WTC11 (cell line): ENCODE measurements at regions not wholly inside any gene's neighbourhood (a gene's known extent, or its start where the extent isn't known, plus 50 kb on each side); places are given as distances from the start of the nearest gene placed in this dataset.

Source experiments
- CREB1 ChIP-seq: sonication (generic); formaldehyde crosslinking; IDR thresholded peaks from 2 replicates; pipeline ENCODE4 v1.8.0; 2023; ENCODE audit warnings: mild to moderate bottlenecking, missing genetic modification reagents
- CTCF ChIP-seq: fragments of 200-600 bp; IDR thresholded peaks from 2 replicates; pipeline ENCODE4 v1.8.0; 2022; ENCODE audit warnings: antibody characterized with exemption
- FOXP1 ChIP-seq: sonication (generic); formaldehyde crosslinking; IDR thresholded peaks from 2 replicates; pipeline ENCODE4 v1.8.0; 2022; ENCODE audit warnings: missing genetic modification reagents, mild to moderate bottlenecking, moderate library complexity, borderline replicate concordance
- MAX ChIP-seq: sonication (generic); formaldehyde crosslinking; IDR thresholded peaks from 2 replicates; pipeline ENCODE4 v1.8.0; 2022; ENCODE audit warnings: mild to moderate bottlenecking, missing genetic modification reagents
- SP1 ChIP-seq: sonication (generic); formaldehyde crosslinking; conservative IDR thresholded peaks from 2 replicates; pipeline ENCODE4 v1.8.1; 2022; ENCODE audit warnings: missing genetic modification reagents
- TF ChIP-seq, protein P1 (sequence below): sonication (generic); formaldehyde crosslinking; IDR thresholded peaks from 2 replicates; pipeline ENCODE4 v1.8.1; 2022; ENCODE audit warnings: low read depth, mild to moderate bottlenecking, moderate library complexity, missing genetic modification reagents, borderline replicate concordance

- TF ChIP-seq MAX: no peak
- TF ChIP-seq CTCF: no peak
- no peak for TF ChIP-seq SP1 (CRISPR knock-in tag)
- TF ChIP-seq, protein P1, sequence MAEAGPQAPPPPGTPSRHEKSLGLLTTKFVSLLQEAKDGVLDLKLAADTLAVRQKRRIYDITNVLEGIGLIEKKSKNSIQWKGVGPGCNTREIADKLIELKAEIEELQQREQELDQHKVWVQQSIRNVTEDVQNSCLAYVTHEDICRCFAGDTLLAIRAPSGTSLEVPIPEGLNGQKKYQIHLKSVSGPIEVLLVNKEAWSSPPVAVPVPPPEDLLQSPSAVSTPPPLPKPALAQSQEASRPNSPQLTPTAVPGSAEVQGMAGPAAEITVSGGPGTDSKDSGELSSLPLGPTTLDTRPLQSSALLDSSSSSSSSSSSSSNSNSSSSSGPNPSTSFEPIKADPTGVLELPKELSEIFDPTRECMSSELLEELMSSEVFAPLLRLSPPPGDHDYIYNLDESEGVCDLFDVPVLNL: no peak
- no peak for TF ChIP-seq CREB1 (CRISPR knock-in tag)
- TF ChIP-seq FOXP1 (CRISPR knock-in tag): no peak
Observed at GRCh38 chr7:7127773-7128172, 54.6 kb upstream of the C1GALT1 start.
